ENCODE measurements at regions not wholly inside any gene's neighbourhood (a gene's known extent, or its start where the extent isn't known, plus 50 kb on each side); places are given as distances from the start of the nearest gene placed in this dataset.

DNA sequence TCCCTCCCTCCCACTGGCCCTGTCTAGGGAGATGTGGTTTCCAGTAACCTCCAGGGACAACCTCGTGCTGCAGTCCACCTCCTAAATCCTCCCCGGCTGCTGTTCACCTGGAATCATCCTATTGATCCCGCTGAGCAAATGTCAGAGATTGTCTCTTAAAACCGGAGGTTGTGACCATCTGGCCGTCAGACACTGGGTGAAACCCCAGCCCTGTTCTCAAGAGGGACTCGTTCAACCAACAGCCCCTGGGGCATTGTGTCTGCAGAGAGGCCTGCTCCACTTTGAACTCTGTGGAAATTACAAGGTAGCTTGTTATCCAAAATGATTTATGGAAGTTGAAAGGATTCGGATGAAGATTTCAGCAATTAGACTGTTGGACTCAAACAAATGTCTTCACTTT is 498.0 kb downstream of the MATN1 start:
- no peaks in the 10 kb centered on the region for H3K79me2 ChIP-seq (replicated peaks; ENCODE audit: insufficient read depth, low read length)
- H3K27ac ChIP-seq (ENCODE audit: low read length) = no peak overlapping the region
- H3K27me3 ChIP-seq (ENCODE audit: insufficient read depth, low read depth, low read length) = no peaks in the 10 kb centered on the region
- no peaks in the 10 kb centered on the region for H4K20me1 ChIP-seq (ENCODE audit: insufficient read depth)
- H3F3A ChIP-seq (ENCODE audit: insufficient read depth, low read length, poor library complexity, severe bottlenecking) = no peaks in the 10 kb centered on the region
- H3K4me3 ChIP-seq (ENCODE audit: low read length) = no peak overlapping the region
- no peak overlapping the region for H3K9ac ChIP-seq (ENCODE audit: low read length)
- H3K9me3 ChIP-seq (ENCODE audit: low read length) = no peaks in the 10 kb centered on the region
- no peak overlapping the region for H2AFZ ChIP-seq (ENCODE audit: low read depth, low read length)
- H3K9me2 ChIP-seq (ENCODE audit: insufficient read depth, low read length) = no peaks in the 10 kb centered on the region
- no peak overlapping the region for H3K4me2 ChIP-seq (ENCODE audit: low read length)
- TF ChIP-seq EZH2 (IDR thresholded peaks at IDR 0.05; ENCODE audit: borderline replicate concordance, insufficient read depth, low read length, poor library complexity, severe bottlenecking) (no peak), SMC3 (conservative IDR thresholded peaks at IDR 0.05; ENCODE audit: poor library complexity) (no peak), TAF1 (IDR thresholded peaks at IDR 0.05; ENCODE audit: low read depth) (no peak), POLR2AphosphoS5 (IDR thresholded peaks at IDR 0.05) (no peak), RAD21 (conservative IDR thresholded peaks at IDR 0.05) (no peak), EP300 (conservative IDR thresholded peaks at IDR 0.05; ENCODE audit: poor library complexity, severe bottlenecking) (no peak), REST (IDR thresholded peaks at IDR 0.05; ENCODE audit: borderline replicate concordance) (no peak), MXI1 (conservative IDR thresholded peaks at IDR 0.05; ENCODE audit: poor library complexity, severe bottlenecking) (no peak)
- TF ChIP-seq, protein P1, sequence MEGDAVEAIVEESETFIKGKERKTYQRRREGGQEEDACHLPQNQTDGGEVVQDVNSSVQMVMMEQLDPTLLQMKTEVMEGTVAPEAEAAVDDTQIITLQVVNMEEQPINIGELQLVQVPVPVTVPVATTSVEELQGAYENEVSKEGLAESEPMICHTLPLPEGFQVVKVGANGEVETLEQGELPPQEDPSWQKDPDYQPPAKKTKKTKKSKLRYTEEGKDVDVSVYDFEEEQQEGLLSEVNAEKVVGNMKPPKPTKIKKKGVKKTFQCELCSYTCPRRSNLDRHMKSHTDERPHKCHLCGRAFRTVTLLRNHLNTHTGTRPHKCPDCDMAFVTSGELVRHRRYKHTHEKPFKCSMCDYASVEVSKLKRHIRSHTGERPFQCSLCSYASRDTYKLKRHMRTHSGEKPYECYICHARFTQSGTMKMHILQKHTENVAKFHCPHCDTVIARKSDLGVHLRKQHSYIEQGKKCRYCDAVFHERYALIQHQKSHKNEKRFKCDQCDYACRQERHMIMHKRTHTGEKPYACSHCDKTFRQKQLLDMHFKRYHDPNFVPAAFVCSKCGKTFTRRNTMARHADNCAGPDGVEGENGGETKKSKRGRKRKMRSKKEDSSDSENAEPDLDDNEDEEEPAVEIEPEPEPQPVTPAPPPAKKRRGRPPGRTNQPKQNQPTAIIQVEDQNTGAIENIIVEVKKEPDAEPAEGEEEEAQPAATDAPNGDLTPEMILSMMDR (IDR thresholded peaks at IDR 0.05; ENCODE audit: poor library complexity, severe bottlenecking) = no peak
- no peaks in the 10 kb centered on the region for H3K36me3 ChIP-seq (ENCODE audit: insufficient read depth, low read length)

DNA sequence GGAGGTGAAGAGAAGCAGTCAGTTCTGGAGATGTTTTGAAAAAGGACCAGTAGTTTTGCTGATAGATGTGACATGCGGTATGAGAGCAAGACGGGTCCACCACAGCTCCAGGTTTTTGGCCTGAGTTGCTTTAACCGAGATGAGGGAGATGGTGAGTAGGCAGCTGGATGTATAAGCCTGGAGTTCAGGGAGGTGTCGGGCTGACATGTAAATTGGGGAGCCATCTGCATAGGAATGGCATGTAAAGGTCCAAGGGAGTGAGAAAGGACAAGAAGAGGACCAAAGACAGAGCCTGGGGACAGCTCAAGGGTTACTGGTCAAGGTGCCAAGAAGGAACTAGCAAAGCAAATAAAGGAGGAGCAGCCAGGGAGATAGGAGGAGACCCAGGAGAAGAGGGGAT is 503.7 kb downstream of the MATN1 start:
- H3K79me2 ChIP-seq (replicated peaks; ENCODE audit: insufficient read depth, low read length) = no peaks in the 10 kb centered on the region
- H3K9me3 ChIP-seq (ENCODE audit: low read length) = no peaks in the 10 kb centered on the region
- no peaks in the 10 kb centered on the region for H3K9me2 ChIP-seq (ENCODE audit: insufficient read depth, low read length)
- no peaks in the 10 kb centered on the region for H3K27me3 ChIP-seq (ENCODE audit: insufficient read depth, low read depth, low read length)
- H2AFZ ChIP-seq (ENCODE audit: low read depth, low read length) = no peak overlapping the region
- H3K9ac ChIP-seq (ENCODE audit: low read length) = no peak overlapping the region
- no peaks in the 10 kb centered on the region for H3F3A ChIP-seq (ENCODE audit: insufficient read depth, low read length, poor library complexity, severe bottlenecking)
- no peaks in the 10 kb centered on the region for H4K20me1 ChIP-seq (ENCODE audit: insufficient read depth)
- H3K4me3 ChIP-seq (ENCODE audit: low read length) = no peak overlapping the region
- H3K36me3 ChIP-seq (ENCODE audit: insufficient read depth, low read length) = no peaks in the 10 kb centered on the region
- no peak overlapping the region for H3K4me2 ChIP-seq (ENCODE audit: low read length)
- no peak overlapping the region for H3K27ac ChIP-seq (ENCODE audit: low read length)
- TF ChIP-seq EZH2 (IDR thresholded peaks at IDR 0.05; ENCODE audit: borderline replicate concordance, insufficient read depth, low read length, poor library complexity, severe bottlenecking) (no peak), TAF1 (IDR thresholded peaks at IDR 0.05; ENCODE audit: low read depth) (no peak), EP300 (conservative IDR thresholded peaks at IDR 0.05; ENCODE audit: poor library complexity, severe bottlenecking) (no peak), SMC3 (conservative IDR thresholded peaks at IDR 0.05; ENCODE audit: poor library complexity) (no peak), RAD21 (conservative IDR thresholded peaks at IDR 0.05) (no peak), POLR2AphosphoS5 (IDR thresholded peaks at IDR 0.05) (no peak), REST (IDR thresholded peaks at IDR 0.05; ENCODE audit: borderline replicate concordance) (no peak), MXI1 (conservative IDR thresholded peaks at IDR 0.05; ENCODE audit: poor library complexity, severe bottlenecking) (no peak)
- TF ChIP-seq, protein P1 (IDR thresholded peaks at IDR 0.05; ENCODE audit: poor library complexity, severe bottlenecking) = no peak

Data from neural cell (in vitro differentiated cells).